Left ventricle myocardium inferior (tissue), 1 donor: ENCODE measurements at regions not wholly inside any gene's neighbourhood (a gene's known extent, or its start where the extent isn't known, plus 50 kb on each side); places are given as distances from the start of the nearest gene placed in this dataset.

ENCODE experiments used
- DNase-seq: peaks from one replicate; pipeline ENCODE4 v3.0.0-alpha.2; 2020
- H3K27ac ChIP-seq: fragments of 200-600 bp; replicated peaks from 2 replicates; pipeline ENCODE4 v1.8.0; 2021
- H3K27me3 ChIP-seq: fragments of 200-600 bp; 2 replicates; pipeline ENCODE4 v1.8.0; 2021; ENCODE audit warnings: low read depth
- H3K36me3 ChIP-seq: fragments of 200-600 bp; 2 replicates; pipeline ENCODE4 v1.8.0; 2021
- H3K4me1 ChIP-seq: fragments of 200-600 bp; 2 replicates; pipeline ENCODE4 v1.8.0; 2021
- H3K4me3 ChIP-seq: fragments of 200-600 bp; 2 replicates; pipeline ENCODE4 v1.8.0; 2021; ENCODE audit warnings: mild to moderate bottlenecking, moderate library complexity
- H3K9me3 ChIP-seq: fragments of 200-600 bp; replicated peaks from 2 replicates; pipeline ENCODE4 v1.8.0; 2021
- intact Hi-C: fragments of 100-400 bp; cut with micrococcal nuclease; formaldehyde crosslinking; loops from one replicate; pipeline ENCODE4 v1.11.0; 2022
- TF ChIP-seq, protein P1 (sequence below): fragments of 200-600 bp; IDR thresholded peaks from 2 replicates; pipeline ENCODE4 v1.8.0; 2021; ENCODE audit warnings: antibody characterized with exemption, mild to moderate bottlenecking, borderline replicate concordance
- donor health status: DM: no; HTN: yes; CAD: no; lungs with severe emphysema.

DNA sequence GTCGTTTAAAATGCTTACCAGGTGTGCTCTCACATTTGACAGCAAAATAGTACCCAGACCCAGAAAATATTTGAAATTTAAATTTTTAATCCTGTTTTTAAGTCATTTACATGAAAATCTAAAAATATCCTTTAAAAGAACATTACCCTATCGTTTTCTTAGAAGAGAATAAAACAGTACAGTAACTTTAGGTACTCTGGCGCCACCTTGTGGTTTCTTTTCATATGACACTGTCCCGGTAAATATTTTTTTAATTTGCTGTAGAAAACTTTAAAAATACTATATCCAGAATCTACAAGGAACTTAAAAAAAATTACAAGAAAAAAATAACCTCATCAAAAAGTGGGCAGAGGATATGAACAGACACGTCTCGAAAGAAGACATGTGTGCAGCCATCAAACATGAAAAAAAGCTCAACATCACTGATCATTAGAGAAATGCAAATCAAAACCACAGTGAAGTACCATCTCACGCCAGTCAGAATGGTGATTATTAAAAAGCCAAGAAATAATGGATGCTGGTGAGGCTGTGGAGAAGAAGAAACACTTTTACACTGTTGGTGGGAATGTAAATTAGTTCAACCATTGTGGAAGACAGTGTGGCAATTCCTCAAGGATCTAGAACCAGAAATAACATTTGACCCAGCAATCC, 129.2 kb downstream of the RGS21 start:
- intact Hi-C loops = no loop called here
- DNase-seq = no peak
- TF ChIP-seq, protein P1, sequence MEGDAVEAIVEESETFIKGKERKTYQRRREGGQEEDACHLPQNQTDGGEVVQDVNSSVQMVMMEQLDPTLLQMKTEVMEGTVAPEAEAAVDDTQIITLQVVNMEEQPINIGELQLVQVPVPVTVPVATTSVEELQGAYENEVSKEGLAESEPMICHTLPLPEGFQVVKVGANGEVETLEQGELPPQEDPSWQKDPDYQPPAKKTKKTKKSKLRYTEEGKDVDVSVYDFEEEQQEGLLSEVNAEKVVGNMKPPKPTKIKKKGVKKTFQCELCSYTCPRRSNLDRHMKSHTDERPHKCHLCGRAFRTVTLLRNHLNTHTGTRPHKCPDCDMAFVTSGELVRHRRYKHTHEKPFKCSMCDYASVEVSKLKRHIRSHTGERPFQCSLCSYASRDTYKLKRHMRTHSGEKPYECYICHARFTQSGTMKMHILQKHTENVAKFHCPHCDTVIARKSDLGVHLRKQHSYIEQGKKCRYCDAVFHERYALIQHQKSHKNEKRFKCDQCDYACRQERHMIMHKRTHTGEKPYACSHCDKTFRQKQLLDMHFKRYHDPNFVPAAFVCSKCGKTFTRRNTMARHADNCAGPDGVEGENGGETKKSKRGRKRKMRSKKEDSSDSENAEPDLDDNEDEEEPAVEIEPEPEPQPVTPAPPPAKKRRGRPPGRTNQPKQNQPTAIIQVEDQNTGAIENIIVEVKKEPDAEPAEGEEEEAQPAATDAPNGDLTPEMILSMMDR = peak; percentile 91
- Histone ChIP-seq H3K9me3 (no peaks in the 10 kb centered on the region), H3K4me3 (no peak overlapping the region), H3K27ac (no peak overlapping the region), H3K27me3 (no peaks in the 10 kb centered on the region), H3K4me1 (no peaks in the 10 kb centered on the region), H3K36me3 (no peaks in the 10 kb centered on the region)

DNA sequence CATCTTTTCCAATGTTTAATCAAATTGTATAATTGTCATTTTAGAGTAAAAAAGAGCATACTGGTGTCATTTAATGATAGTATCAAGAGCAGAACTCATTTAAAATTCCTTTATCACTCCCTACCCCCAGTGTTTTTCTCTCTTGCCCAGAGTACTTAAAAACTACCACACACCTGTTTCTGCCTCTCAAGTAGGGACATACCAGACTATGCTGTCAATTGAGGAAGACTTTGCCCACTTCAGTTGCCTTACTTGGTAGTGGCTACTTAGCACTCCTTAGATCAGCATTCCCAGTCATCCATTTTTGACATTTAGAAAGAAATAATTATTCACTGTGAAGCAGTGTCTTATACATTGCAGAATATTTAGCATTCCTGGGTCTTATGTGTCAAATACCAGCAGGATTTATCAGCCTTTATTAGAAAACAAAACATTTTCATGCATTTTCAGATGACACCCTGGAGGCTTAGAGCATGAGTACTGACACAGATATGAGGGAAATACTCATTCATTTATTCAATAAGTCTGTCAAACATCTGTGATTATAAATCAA, 127.5 kb upstream of the RGS1 start:
- H3K4me1 ChIP-seq = no peaks in the 10 kb centered on the region
- no peak overlapping the region for H3K4me3 ChIP-seq
- H3K27me3 ChIP-seq = no peaks in the 10 kb centered on the region
- TF ChIP-seq, protein P1 = no peak
- H3K36me3 ChIP-seq = no peaks in the 10 kb centered on the region
- DNase-seq = no peak
- no peaks in the 10 kb centered on the region for H3K9me3 ChIP-seq
- intact Hi-C loops = no loop called here
- no peak overlapping the region for H3K27ac ChIP-seq

DNA sequence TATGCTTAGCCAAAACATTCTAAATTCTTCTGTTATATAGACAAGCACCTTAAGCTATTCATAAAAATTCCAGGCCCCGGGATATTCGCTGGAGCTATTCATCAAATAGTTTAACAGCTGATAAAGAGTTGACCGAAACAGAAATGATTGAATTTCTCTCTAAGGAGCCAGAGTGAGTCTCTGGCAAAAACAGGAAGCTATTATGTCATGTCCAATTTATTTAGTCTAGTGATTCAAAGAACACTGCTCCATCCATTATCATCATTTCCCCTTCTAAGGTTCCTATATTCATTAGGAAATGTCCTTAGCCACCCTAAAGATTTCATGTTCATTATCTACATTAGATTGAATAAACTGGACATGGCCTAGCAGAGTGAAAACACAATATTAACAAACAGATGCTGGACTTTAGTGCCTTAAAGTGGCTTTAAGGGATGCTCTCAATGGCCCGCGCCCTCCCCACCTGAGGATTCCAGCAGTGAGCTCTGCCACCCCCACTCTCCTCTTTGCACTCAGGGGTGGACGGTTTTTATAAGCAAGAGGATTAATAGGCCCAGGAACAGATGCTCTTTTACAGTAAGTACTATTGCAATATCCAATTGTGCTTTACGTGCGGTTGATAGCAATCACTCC, 122.1 kb upstream of the RGS1 start:
- intact Hi-C loops = no loop called here

DNA sequence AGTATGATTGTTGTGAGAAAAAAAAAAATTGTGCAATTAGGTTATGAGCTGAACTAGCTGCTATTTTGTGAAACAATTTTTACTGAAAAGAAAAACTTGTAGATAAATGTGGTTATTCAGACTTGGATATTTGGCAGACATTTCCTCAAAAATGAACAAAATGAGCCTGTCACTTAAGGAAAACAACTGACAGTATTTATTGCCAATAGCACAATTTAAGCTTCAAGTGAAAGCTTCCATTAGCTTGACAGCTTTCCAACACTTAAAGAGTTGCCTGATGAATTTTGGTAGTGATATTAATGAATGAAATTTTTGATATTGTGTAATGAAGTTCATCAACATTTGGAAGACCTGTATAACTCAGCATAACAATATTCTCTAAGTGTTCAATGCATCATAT, 116.1 kb upstream of the RGS1 start:
- DNase-seq = no peak

More for the DNA sequence above, 122.1 kb upstream of the RGS1 start:
- Histone ChIP-seq H3K36me3 (no peaks in the 10 kb centered on the region), H3K27ac (no peak overlapping the region), H3K4me1 (no peaks in the 10 kb centered on the region), H3K9me3 (no peaks in the 10 kb centered on the region), H3K27me3 (no peaks in the 10 kb centered on the region), H3K4me3 (no peak overlapping the region)
- TF ChIP-seq, protein P1 = no peak
- no peak for DNase-seq

DNA sequence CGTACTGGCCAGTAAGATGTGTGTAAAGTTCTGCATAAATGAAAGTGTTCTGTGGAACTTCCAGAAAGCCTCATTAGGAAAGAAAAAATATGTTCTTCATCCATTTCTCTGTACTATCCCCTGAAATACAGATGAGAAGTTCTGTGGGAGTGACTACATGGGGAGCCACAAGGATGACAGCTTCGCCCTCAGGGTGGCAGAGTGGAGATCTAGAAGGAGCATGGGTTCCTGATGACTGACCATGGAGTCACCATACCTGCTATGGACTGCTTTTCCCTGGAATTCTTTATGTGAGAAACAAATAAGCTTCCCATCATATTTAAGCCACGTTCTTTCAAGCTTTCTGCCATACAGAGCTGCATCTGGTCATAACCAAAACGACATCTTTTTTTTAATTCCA, 113.9 kb upstream of the RGS1 start:
- Histone ChIP-seq H3K36me3 (no peaks in the 10 kb centered on the region), H3K27ac (no peak overlapping the region), H3K4me1 (no peaks in the 10 kb centered on the region), H3K9me3 (peaks cover under 1% of the 10 kb centered on the region), H3K27me3 (no peaks in the 10 kb centered on the region), H3K4me3 (no peak overlapping the region)
- DNase-seq = no peak
- intact Hi-C loops = no loop called here
- TF ChIP-seq, protein P1 = no peak

More for the DNA sequence above, 116.1 kb upstream of the RGS1 start:
- Histone ChIP-seq H3K9me3 (no peaks in the 10 kb centered on the region), H3K27ac (no peak overlapping the region), H3K36me3 (no peaks in the 10 kb centered on the region), H3K4me3 (no peak overlapping the region), H3K27me3 (no peaks in the 10 kb centered on the region), H3K4me1 (no peaks in the 10 kb centered on the region)
- TF ChIP-seq, protein P1 = no peak
- intact Hi-C loops = no loop called here
